ENCODE measurements at regions not wholly inside any gene's neighbourhood (a gene's known extent, or its start where the extent isn't known, plus 50 kb on each side); places are given as distances from the start of the nearest gene placed in this dataset.

- H3K27me3 Mint-ChIP-seq, result peaks cover 30% of the 10 kb centered on the region
- H3K36me3 Mint-ChIP-seq, result no peaks in the 10 kb centered on the region
- no peak overlapping the region for H3K27ac Mint-ChIP-seq
- H3K9me3 Mint-ChIP-seq, result no peaks in the 10 kb centered on the region
- H3K4me3 Mint-ChIP-seq, result no peak overlapping the region
- no peaks in the 10 kb centered on the region for H3K4me1 Mint-ChIP-seq (ENCODE audit: unreplicated experiment)
- no peak for TF ChIP-seq CTCF (conservative IDR thresholded peaks at IDR 0.05)
- no peak for DNase-seq (ENCODE audit: extremely low spot score, unreplicated experiment)
Observed at GRCh38 chr16:5671421-5671820, 573.8 kb upstream of the EEF2KMT start.

DNA sequence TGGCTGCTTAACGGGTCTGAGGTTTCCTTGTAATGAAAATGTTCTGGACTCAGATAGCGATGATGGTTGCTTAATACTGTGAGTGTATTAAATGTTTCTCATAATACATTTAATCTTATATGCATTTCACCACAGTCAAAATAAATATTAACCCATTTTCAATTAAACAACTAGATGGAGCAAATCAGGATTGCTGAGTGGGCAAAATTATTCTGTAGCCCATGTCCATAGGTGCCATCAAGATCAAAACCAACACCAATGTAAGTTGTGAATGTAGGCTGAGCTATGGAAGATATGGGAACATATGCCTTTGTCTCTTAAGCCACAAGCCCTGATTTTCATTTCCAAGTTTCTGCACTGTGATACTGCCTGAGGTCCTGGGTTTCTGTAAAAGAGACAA, 572.6 kb upstream of the EEF2KMT start:
- no peaks in the 10 kb centered on the region for H3K9me3 Mint-ChIP-seq
- H3K27ac Mint-ChIP-seq, result no peak overlapping the region
- H3K36me3 Mint-ChIP-seq, result no peaks in the 10 kb centered on the region
- H3K27me3 Mint-ChIP-seq, result peaks cover 33% of the 10 kb centered on the region
- TF ChIP-seq CTCF (conservative IDR thresholded peaks at IDR 0.05), result no peak
- no peaks in the 10 kb centered on the region for H3K4me1 Mint-ChIP-seq (ENCODE audit: unreplicated experiment)
- no peak overlapping the region for H3K4me3 Mint-ChIP-seq
- DNase-seq (ENCODE audit: extremely low spot score, unreplicated experiment), result no peak

GRCh38 chr16:5668553-5668952, 571.0 kb upstream of the EEF2KMT start:
- H3K4me1 Mint-ChIP-seq (ENCODE audit: unreplicated experiment), result no peaks in the 10 kb centered on the region
- no peak overlapping the region for H3K4me3 Mint-ChIP-seq
- no peak overlapping the region for H3K27ac Mint-ChIP-seq
- TF ChIP-seq CTCF (conservative IDR thresholded peaks at IDR 0.05), result no peak
- H3K27me3 Mint-ChIP-seq, result peaks cover 34% of the 10 kb centered on the region
- no peaks in the 10 kb centered on the region for H3K9me3 Mint-ChIP-seq
- H3K36me3 Mint-ChIP-seq, result no peaks in the 10 kb centered on the region
- no peak for DNase-seq (ENCODE audit: extremely low spot score, unreplicated experiment)

- peaks cover 30% of the 10 kb centered on the region for H3K27me3 Mint-ChIP-seq
- H3K4me3 Mint-ChIP-seq, result no peak overlapping the region
- H3K27ac Mint-ChIP-seq, result no peak overlapping the region
- no peak for TF ChIP-seq CTCF (conservative IDR thresholded peaks at IDR 0.05)
- H3K36me3 Mint-ChIP-seq, result no peaks in the 10 kb centered on the region
- no peaks in the 10 kb centered on the region for H3K4me1 Mint-ChIP-seq (ENCODE audit: unreplicated experiment)
- H3K9me3 Mint-ChIP-seq, result no peaks in the 10 kb centered on the region
- DNase-seq (ENCODE audit: extremely low spot score, unreplicated experiment), result no peak
Observed at GRCh38 chr16:5665834-5666233, 568.2 kb upstream of the EEF2KMT start.

GRCh38 chr16:5653789-5654188, 556.2 kb upstream of the EEF2KMT start:
- H3K36me3 Mint-ChIP-seq, result no peaks in the 10 kb centered on the region
- no peaks in the 10 kb centered on the region for H3K9me3 Mint-ChIP-seq
- DNase-seq (ENCODE audit: extremely low spot score, unreplicated experiment), result no peak
- H3K27me3 Mint-ChIP-seq, result peaks cover 26% of the 10 kb centered on the region
- no peak overlapping the region for H3K27ac Mint-ChIP-seq
- H3K4me3 Mint-ChIP-seq, result no peak overlapping the region
- H3K4me1 Mint-ChIP-seq (ENCODE audit: unreplicated experiment), result no peaks in the 10 kb centered on the region
- no peak for TF ChIP-seq CTCF (conservative IDR thresholded peaks at IDR 0.05)

GRCh38 chr16:5653041-5653440, 555.4 kb upstream of the EEF2KMT start:
- Mint-ChIP-seq H3K9me3 (no peaks in the 10 kb centered on the region), H3K4me1 (ENCODE audit: unreplicated experiment) (no peaks in the 10 kb centered on the region), H3K4me3 (no peak overlapping the region), H3K27me3 (peaks cover 28% of the 10 kb centered on the region), H3K27ac (no peak overlapping the region), H3K36me3 (no peaks in the 10 kb centered on the region)
- DNase-seq (ENCODE audit: extremely low spot score, unreplicated experiment), result no peak
- no peak for TF ChIP-seq CTCF (conservative IDR thresholded peaks at IDR 0.05)
